ENCODE measurements at regions not wholly inside any gene's neighbourhood (a gene's known extent, or its start where the extent isn't known, plus 50 kb on each side); places are given as distances from the start of the nearest gene placed in this dataset.

- TF ChIP-seq CTCF (IDR thresholded peaks at IDR 0.05) (no peak), POLR2AphosphoS5 (IDR thresholded peaks at IDR 0.05) (no peak), POLR2A (IDR thresholded peaks at IDR 0.05) (no peak), EP300 (IDR thresholded peaks at IDR 0.05; ENCODE audit: low read depth) (no peak)
Observed at GRCh38 chr11:130715085-130715876, 201.0 kb downstream of the SNX19 start.

Data from transverse colon (tissue), 4 donors.